HG02840 (cell line): ENCODE measurements at regions not wholly inside any gene's neighbourhood (a gene's known extent, or its start where the extent isn't known, plus 50 kb on each side); places are given as distances from the start of the nearest gene placed in this dataset.

ENCODE experiments used
- ATAC-seq: cut with Tn5 transposase; IDR thresholded peaks from one replicate; pipeline ENCODE4 v1.9.1; 2021; ENCODE audit warnings: mild to moderate bottlenecking, moderate library complexity, moderate number of reproducible peaks; ENCODE audit not compliant: unreplicated experiment, low FRiP score

GRCh38 chr3:83093222-83093572 is 1331.8 kb upstream of the GBE1 start:
- no peak for ATAC-seq

- no peak for ATAC-seq
Observed at GRCh38 chr3:83092521-83093221, 1331.2 kb upstream of the GBE1 start.

GRCh38 chr3:83076041-83076440 is 1314.6 kb upstream of the GBE1 start:
- ATAC-seq, result no peak

- ATAC-seq, result no peak
Observed at GRCh38 chr3:83074485-83074884, 1313.0 kb upstream of the GBE1 start.

- ATAC-seq, result no peak
Observed at GRCh38 chr3:83065851-83066460, 1304.5 kb upstream of the GBE1 start.

- no peak for ATAC-seq
Observed at GRCh38 chr3:83063446-83063845, 1302.0 kb upstream of the GBE1 start.

GRCh38 chr3:83048556-83048955 is 1287.1 kb upstream of the GBE1 start:
- no peak for ATAC-seq

- no peak for ATAC-seq
Observed at GRCh38 chr3:83039422-83039821, 1278.0 kb upstream of the GBE1 start.

GRCh38 chr3:83035704-83036010 is 1274.2 kb upstream of the GBE1 start:
- no peak for ATAC-seq

- ATAC-seq, result no peak
Observed at GRCh38 chr3:83034806-83035703, 1273.6 kb upstream of the GBE1 start.

GRCh38 chr3:83033133-83033532 is 1271.7 kb upstream of the GBE1 start:
- ATAC-seq, result no peak

- no peak for ATAC-seq
Observed at GRCh38 chr3:83023086-83023485, 1261.6 kb upstream of the GBE1 start.

- no peak for ATAC-seq
Observed at GRCh38 chr3:83011481-83011880, 1250.0 kb upstream of the GBE1 start.

- no peak for ATAC-seq
Observed at GRCh38 chr3:83003917-83004316, 1242.5 kb upstream of the GBE1 start.

GRCh38 chr3:83002869-83003445 is 1241.5 kb upstream of the GBE1 start:
- no peak for ATAC-seq

- no peak for ATAC-seq
Observed at GRCh38 chr3:82999777-83000176, 1238.3 kb upstream of the GBE1 start.

GRCh38 chr3:82978368-82978767 is 1216.9 kb upstream of the GBE1 start:
- no peak for ATAC-seq

GRCh38 chr3:82977871-82978270 is 1216.4 kb upstream of the GBE1 start:
- ATAC-seq, result no peak

GRCh38 chr3:82973791-82974190 is 1212.3 kb upstream of the GBE1 start:
- ATAC-seq, result no peak

- no peak for ATAC-seq
Observed at GRCh38 chr3:82960379-82960778, 1198.9 kb upstream of the GBE1 start.

- ATAC-seq, result no peak
Observed at GRCh38 chr3:82957696-82958095, 1196.3 kb upstream of the GBE1 start.
